ENCODE measurements at regions not wholly inside any gene's neighbourhood (a gene's known extent, or its start where the extent isn't known, plus 50 kb on each side); places are given as distances from the start of the nearest gene placed in this dataset.

- TF ChIP-seq INSM2 (tag by site-specific recombination; IDR thresholded peaks at IDR 0.05) = no peak
- no peak for TF ChIP-seq BCL11B (tag by site-specific recombination; IDR thresholded peaks at IDR 0.05; ENCODE audit: low read depth)
- no peak for TF ChIP-seq ZNF280C (tag by site-specific recombination; IDR thresholded peaks at IDR 0.05)
- TF ChIP-seq ZNF324 (tag by site-specific recombination; IDR thresholded peaks at IDR 0.05) = no peak
- no peak for TF ChIP-seq KLF8 (tag by site-specific recombination; IDR thresholded peaks at IDR 0.05)
- no peak for TF ChIP-seq ZNF555 (tag by site-specific recombination; conservative IDR thresholded peaks at IDR 0.05)
- POLR2A ChIA-PET = no interaction called here
- no peak overlapping the region for H3K4me3 ChIP-seq (ENCODE audit: low read depth, low read length)
Measured at GRCh38 chr6:44537306-44538049, 150.0 kb downstream of the CDC5L start.

GRCh38 chr6:44538131-44538806 is 150.8 kb downstream of the CDC5L start:
- Histone ChIP-seq H3K4me1 (ENCODE audit: control insufficient read depth, insufficient read depth, low read length) (peaks cover 3% of the 10 kb centered on the region; the same call in 1 of the 2 replicates), H3K9me3 (ENCODE audit: control insufficient read depth, insufficient read depth, low read depth, low read length) (no peaks in the 10 kb centered on the region), H3K4me3 (ENCODE audit: low read depth, low read length) (no peak overlapping the region), H3K36me3 (ENCODE audit: control insufficient read depth in 2 of 2, insufficient read depth in 1 of 2, low read length in 2 of 2) (no peaks in the 10 kb centered on the region), H3K27ac (ENCODE audit: extremely low read depth, low read depth, low read length) (no peak overlapping the region)
- POLR2A ChIA-PET = no interaction called here
- CTCF ChIA-PET = interaction anchor here (1.4 kb wide), 1 partner anchor 117 kb away, joined by 4 read pairs; no protein-coding TSS in a partner anchor
- TF ChIP-seq OSR2 (tag by site-specific recombination; IDR thresholded peaks at IDR 0.05) (peak; percentile 81), GLIS1 (tag by site-specific recombination; IDR thresholded peaks at IDR 0.05) (0 out of 2 replicates have a peak, but pooled peaks have one; percentile 9), FEZF1 (tag by site-specific recombination; IDR thresholded peaks at IDR 0.05) (0 out of 2 replicates have a peak, but pooled peaks have one; percentile 33), ZBTB1 (tag by site-specific recombination; IDR thresholded peaks at IDR 0.05) (no peak), ZNF580 (tag by site-specific recombination; IDR thresholded peaks at IDR 0.05) (no peak), KLF9 (tag by site-specific recombination; IDR thresholded peaks at IDR 0.05; ENCODE audit: low read depth) (no peak)

More at GRCh38 chr6:44537306-44538049, 150.0 kb downstream of the CDC5L start:
- H3K36me3 ChIP-seq (ENCODE audit: control insufficient read depth in 2 of 2, insufficient read depth in 1 of 2, low read length in 2 of 2) = no peaks in the 10 kb centered on the region
- H3K27ac ChIP-seq (ENCODE audit: extremely low read depth, low read depth, low read length) = no peak overlapping the region
- H3K9me3 ChIP-seq (ENCODE audit: control insufficient read depth, insufficient read depth, low read depth, low read length) = no peaks in the 10 kb centered on the region
- peaks cover 3% of the 10 kb centered on the region; the same call in 1 of the 2 replicates for H3K4me1 ChIP-seq (ENCODE audit: control insufficient read depth, insufficient read depth, low read length)
- CTCF ChIA-PET = interaction anchor here (0.6 kb wide), 1 partner anchor 22 kb away, joined by 3 read pairs; no protein-coding TSS in a partner anchor

GRCh38 chr6:44538807-44539201 is 151.3 kb downstream of the CDC5L start:
- Histone ChIP-seq H3K27ac (ENCODE audit: extremely low read depth, low read depth, low read length) (no peak overlapping the region), H3K4me3 (ENCODE audit: low read depth, low read length) (no peak overlapping the region), H3K4me1 (ENCODE audit: control insufficient read depth, insufficient read depth, low read length) (peaks cover 3% of the 10 kb centered on the region; the same call in 1 of the 2 replicates), H3K9me3 (ENCODE audit: control insufficient read depth, insufficient read depth, low read depth, low read length) (no peaks in the 10 kb centered on the region), H3K36me3 (ENCODE audit: control insufficient read depth in 2 of 2, insufficient read depth in 1 of 2, low read length in 2 of 2) (no peaks in the 10 kb centered on the region)
- ChIA-PET CTCF (interaction anchor here (0.6 to 1.4 kb wide), 3 partner anchors 31 to 117 kb away, joined by 3 to 4 read pairs (median 3); no protein-coding TSS in a partner anchor), POLR2A (no interaction called here)
- no peak for TF ChIP-seq ZIC2 (tag by site-specific recombination; IDR thresholded peaks at IDR 0.05)
- no peak for TF ChIP-seq ZNF544 (tag by site-specific recombination; IDR thresholded peaks at IDR 0.05)
- TF ChIP-seq ZSCAN23 (tag by site-specific recombination; IDR thresholded peaks at IDR 0.05) = no peak
- no peak for TF ChIP-seq ELK4 (IDR thresholded peaks at IDR 0.05; ENCODE audit: borderline replicate concordance, low read depth, low read length)
- no peak for TF ChIP-seq ZNF398 (tag by site-specific recombination; IDR thresholded peaks at IDR 0.05)
- no peak for TF ChIP-seq ZSCAN30 (tag by site-specific recombination; IDR thresholded peaks at IDR 0.05)
- no peak for TF ChIP-seq ZNF324 (tag by site-specific recombination; IDR thresholded peaks at IDR 0.05)
- TF ChIP-seq YY2 (tag by site-specific recombination; IDR thresholded peaks at IDR 0.05) = no peak
- TF ChIP-seq SCRT2 (tag by site-specific recombination; IDR thresholded peaks at IDR 0.05) = no peak
- no peak for TF ChIP-seq EGR2 (tag by site-specific recombination; IDR thresholded peaks at IDR 0.05; ENCODE audit: low read depth)
- no peak for TF ChIP-seq ZNF433 (tag by site-specific recombination; IDR thresholded peaks at IDR 0.05; ENCODE audit: low read depth)
- no peak for TF ChIP-seq ZNF76 (tag by site-specific recombination; IDR thresholded peaks at IDR 0.05; ENCODE audit: borderline replicate concordance, low read depth)
